ENCODE measurements at regions not wholly inside any gene's neighbourhood (a gene's known extent, or its start where the extent isn't known, plus 50 kb on each side); places are given as distances from the start of the nearest gene placed in this dataset.
"Not testable (repeated sequence)": the region's sequence is repeated elsewhere in the genome, so short reads cannot be mapped to it uniquely, and the experiment has no call there.

DNA sequence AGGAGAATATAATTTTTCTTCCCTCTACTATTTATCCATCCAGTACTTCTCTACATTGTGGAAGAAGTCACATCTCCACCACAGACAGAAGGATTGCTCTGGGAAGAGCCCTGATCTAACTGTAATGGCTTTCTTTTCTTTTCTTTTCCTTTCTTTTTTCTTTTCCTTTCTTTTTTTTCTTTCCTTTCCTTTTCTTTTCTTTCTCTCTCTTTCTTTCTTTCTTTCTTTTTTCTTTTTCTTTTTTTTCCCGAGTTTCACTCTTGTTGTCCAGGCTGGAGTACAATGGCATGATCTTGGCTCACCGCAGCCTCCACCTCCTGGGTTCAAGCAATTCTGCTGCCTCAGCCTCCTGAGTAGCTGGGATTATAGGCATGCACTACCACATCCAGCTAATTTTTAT, 131.7 kb downstream of the KLF6 start:
- TF ChIP-seq, protein P1, sequence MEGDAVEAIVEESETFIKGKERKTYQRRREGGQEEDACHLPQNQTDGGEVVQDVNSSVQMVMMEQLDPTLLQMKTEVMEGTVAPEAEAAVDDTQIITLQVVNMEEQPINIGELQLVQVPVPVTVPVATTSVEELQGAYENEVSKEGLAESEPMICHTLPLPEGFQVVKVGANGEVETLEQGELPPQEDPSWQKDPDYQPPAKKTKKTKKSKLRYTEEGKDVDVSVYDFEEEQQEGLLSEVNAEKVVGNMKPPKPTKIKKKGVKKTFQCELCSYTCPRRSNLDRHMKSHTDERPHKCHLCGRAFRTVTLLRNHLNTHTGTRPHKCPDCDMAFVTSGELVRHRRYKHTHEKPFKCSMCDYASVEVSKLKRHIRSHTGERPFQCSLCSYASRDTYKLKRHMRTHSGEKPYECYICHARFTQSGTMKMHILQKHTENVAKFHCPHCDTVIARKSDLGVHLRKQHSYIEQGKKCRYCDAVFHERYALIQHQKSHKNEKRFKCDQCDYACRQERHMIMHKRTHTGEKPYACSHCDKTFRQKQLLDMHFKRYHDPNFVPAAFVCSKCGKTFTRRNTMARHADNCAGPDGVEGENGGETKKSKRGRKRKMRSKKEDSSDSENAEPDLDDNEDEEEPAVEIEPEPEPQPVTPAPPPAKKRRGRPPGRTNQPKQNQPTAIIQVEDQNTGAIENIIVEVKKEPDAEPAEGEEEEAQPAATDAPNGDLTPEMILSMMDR (IDR thresholded peaks at IDR 0.05), result not testable (repeated sequence)
- not testable (repeated sequence) for TF ChIP-seq POLR2A (IDR thresholded peaks at IDR 0.05)
